HS-5 (cell line): ENCODE measurements at regions not wholly inside any gene's neighbourhood (a gene's known extent, or its start where the extent isn't known, plus 50 kb on each side); places are given as distances from the start of the nearest gene placed in this dataset.
"Not testable (repeated sequence)": the region's sequence is repeated elsewhere in the genome, so short reads cannot be mapped to it uniquely, and the experiment has no call there.

Experiments
- DNase-seq: peaks from one replicate; pipeline ENCODE4 v3.0.0-alpha.2; 2012; ENCODE audit warnings: low read depth

GRCh38 chr3:191148131-191148530, 50.9 kb upstream of the OSTN start:
- DNase-seq = no peak

DNA sequence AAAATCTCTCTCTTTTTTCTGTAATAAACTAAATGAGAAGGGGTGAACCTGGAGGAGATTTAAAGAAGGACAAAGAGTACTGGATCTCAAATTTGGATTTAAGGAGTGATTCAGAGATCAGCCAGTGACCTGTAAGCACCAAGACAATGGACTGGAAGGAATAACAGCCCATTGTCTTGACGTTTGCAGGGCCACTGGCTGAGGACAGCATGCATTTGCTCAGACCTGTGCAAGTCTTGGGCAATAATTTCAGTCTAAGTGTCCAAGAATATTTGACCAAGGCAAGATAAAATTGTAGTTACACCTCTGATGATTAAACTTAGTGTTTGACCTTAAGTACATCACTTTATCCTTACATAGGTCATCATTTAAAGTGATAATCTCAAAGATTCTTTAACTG, 55.8 kb upstream of the OSTN start:
- no peak for DNase-seq

DNA sequence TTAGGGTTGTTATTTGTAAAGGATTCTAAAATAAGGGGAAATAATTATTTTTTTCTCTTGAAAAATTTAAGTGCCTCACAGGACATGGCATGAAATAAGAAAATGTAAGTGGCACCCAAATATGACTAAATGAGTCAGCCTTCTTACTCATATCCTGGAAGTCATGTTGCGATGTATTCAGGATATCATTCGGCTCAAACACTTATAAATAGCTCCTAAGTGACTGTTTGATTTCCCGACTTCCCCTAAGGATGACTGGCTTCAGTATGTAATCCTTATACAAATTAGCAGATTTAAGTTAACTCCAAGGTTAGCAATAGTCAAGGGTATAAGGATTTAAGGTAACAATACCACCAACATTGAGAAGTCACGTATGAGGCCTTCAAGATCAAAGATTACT, 57.3 kb upstream of the OSTN start:
- DNase-seq = peak; percentile 85

GRCh38 chr3:191139736-191140135, 59.3 kb upstream of the OSTN start:
- DNase-seq = no peak

- no peak for DNase-seq
Measured at GRCh38 chr3:191138937-191139336, 60.1 kb upstream of the OSTN start.

DNA sequence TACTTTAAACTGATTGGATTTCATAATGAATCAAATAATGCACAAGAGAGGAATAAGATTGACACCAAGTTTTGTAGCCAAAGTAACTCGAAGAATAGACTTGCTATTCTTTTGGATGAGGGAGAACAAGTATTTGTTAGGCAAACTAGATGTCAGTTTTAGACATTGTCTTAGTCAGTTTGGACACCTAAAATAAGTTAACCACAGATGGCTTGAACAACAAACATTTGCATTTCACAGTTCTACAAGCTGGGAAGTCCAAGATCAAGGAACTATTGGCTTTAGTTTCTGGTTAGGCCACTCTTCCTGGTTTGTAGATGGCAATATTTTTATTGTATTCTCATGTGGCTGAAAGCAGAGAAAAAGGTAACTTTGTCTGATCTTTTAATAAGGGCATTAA, 61.3 kb upstream of the OSTN start:
- no peak for DNase-seq

GRCh38 chr3:191136347-191136746, 62.7 kb upstream of the OSTN start:
- DNase-seq = no peak

DNA sequence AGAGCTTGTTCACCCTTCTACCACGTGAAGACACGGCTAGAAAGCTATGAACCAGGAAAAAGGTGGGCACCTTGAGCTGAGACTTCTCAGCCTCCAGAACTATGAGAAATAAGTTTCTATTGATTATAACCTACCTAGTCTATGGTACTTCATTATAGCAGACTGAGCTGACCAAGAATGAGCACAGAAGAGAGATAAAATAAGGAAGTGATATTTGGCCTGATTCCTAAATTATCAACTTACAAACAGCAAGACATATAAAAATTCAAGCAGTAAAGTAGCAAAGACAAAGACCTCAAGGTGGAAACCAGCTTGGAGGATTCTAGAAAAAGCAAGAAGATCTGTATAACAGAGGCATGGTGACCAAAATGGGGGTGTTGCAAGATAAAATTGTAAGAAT, 63.9 kb upstream of the OSTN start:
- DNase-seq = no peak

- no peak for DNase-seq
Measured at GRCh38 chr3:191133359-191133758, 65.7 kb upstream of the OSTN start.

GRCh38 chr3:191131305-191131704, 67.7 kb upstream of the OSTN start:
- no peak for DNase-seq

GRCh38 chr3:191124891-191125290, 74.2 kb upstream of the OSTN start:
- not testable (repeated sequence) for DNase-seq

DNA sequence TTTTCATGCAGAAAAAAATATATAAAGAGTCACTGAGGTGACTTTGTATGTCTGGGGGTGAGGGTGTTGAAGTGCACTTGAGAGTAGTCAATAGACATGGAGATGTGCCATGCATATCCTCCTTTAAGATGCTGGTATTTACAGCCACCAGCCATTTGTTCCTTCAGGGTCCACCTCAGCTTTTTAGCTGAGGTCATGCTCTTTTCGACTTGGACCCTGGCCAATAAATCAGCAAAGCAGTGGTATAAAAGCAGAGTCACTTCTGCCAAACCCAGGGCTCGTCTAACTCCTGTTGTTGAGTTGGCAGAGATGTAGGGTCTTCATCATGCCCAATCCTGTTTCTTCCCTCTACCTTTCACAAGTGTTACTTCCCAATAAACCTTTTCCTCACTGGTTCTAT, 75.1 kb upstream of the OSTN start:
- no peak for DNase-seq

DNA sequence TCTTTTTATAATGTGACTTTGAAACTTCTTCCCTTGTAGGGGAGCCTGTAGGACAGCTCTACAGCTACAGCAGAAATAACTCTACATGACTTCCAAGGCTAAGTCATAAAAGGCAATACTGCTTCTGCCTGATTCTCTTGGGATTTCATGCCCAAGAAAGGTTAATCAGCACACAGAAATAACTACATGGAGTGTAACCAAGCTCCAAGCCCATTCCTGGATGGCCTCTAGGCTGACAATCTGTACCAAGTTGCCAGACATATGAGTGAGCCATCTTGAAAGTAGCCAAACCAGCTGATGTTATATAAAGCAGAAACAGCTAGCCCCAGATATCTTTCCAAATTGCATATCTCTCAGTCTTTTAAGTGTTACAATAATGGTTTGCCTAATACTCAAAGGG, 75.8 kb upstream of the OSTN start:
- no peak for DNase-seq

- no peak for DNase-seq
Measured at GRCh38 chr3:191120447-191121298, 78.4 kb upstream of the OSTN start.

DNA sequence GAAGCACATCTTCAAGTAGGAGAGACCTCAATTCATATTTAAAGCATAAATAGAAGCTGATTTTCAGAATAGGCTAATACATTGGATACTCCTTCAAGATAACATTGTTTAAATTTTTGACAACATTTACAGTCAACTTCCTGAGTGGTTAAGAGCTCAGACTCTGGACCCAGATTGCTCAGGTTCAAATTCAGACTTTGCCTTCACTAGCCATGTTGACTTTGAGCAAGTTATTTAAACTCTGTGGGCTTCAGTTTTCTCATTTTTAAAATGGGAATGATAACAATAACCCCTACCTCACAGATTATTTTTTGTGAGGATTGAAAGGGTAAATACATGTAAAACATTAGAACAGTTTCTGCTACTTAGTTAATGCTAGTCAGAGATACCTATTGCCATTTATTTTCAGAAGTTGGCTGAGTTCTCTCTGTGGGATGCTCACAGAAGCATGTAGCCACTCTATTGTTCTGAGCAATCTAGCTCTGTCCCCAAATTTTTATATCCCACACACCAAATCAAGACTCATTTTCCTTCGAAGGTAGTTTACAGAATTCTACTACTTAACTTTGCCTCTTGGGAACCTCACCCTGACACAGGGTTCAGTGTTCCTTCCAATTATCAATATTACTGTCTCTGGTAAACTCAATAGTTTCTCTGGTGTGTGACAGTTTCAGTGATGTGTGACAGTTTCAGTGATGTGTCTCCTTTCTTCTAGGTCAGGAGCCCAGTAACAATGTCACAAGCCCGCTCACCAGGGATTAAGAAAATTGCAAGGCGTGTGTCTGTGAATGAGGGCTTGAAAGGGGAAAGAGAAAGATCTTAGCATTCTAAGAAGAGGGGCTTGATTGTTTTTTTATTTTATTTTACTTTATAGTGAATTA, 79.4 kb upstream of the OSTN start:
- no peak for DNase-seq

GRCh38 chr3:191111722-191112121, 87.3 kb upstream of the OSTN start:
- no peak for DNase-seq

- DNase-seq = no peak
Measured at GRCh38 chr3:191105418-191105817, 93.6 kb upstream of the OSTN start.

DNA sequence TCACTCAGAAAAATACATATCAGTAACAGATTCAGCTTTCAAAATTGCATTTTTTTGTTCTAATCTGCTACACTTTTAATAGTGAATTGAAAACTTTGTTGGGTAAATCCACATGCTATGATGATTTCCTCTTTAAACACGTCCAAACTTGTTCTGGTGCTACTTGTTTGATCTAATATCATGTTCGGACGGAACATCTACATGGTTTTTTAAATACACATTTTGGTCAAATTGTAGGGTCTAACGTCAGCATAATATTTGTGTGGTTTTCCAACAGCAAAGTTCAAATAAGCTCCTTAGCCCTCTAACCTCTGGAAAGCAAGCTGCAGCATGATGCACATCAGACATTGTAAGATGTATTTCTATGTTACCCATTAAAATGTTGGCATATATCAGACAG, 98.5 kb upstream of the OSTN start:
- no peak for DNase-seq

- DNase-seq = peak; percentile 81
Measured at GRCh38 chr3:191094057-191094845, 104.8 kb upstream of the OSTN start.

- DNase-seq = no peak
Measured at GRCh38 chr3:191087391-191087790, 111.7 kb upstream of the OSTN start.

- no peak for DNase-seq
Measured at GRCh38 chr3:191085091-191085490, 114.0 kb upstream of the OSTN start.

- DNase-seq = not testable (repeated sequence)
Measured at GRCh38 chr3:191078913-191079312, 120.1 kb upstream of the OSTN start.
